HG03103 (cell line): ENCODE measurements at regions not wholly inside any gene's neighbourhood (a gene's known extent, or its start where the extent isn't known, plus 50 kb on each side); places are given as distances from the start of the nearest gene placed in this dataset.
A peak's percentile ranks its signal among the peaks of the same experiment; 100 is the strongest.

Experiments
- ATAC-seq: cut with Tn5 transposase; IDR thresholded peaks from one replicate; pipeline ENCODE4 v1.9.1; 2021; ENCODE audit warnings: low read depth; ENCODE audit not compliant: unreplicated experiment

DNA sequence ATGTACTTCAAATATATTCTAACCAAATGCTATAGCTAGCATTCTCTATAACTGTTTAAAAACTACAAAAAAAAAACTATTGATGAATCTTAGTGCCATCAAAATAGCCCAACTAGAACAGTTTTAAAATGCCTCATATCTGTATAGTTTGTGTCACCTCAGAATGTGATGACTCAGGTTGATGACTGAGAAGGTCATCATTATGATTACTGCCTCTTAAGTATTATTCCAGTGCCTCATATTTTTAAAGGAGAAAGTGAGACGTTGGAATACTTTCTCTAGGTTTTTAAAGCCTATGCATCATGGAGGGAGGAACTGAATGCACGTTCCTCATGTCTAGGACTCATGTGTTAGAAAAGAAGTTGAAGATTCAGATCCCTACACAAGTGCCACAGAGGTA, 88.2 kb downstream of the TMA16 start:
- ATAC-seq = no peak

DNA sequence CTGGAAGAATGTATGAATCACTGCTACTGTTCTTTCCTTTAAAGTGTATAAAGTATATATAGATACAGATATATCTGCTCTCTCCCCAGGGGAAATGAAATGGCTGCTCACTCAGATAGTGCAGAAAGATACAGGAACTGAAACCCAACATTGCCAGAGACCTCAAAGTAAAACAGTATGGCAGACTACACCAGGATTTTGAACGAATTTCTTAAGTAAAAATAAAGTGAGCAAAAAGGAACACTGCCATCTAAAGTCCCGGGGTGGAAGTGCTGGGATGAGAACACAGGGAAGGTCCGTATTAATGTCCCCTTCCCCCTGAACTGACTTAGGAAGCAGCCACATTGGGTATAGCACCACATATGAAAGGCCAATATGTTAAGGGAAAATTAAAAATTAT, 93.4 kb downstream of the TMA16 start:
- ATAC-seq = peak; percentile 59

DNA sequence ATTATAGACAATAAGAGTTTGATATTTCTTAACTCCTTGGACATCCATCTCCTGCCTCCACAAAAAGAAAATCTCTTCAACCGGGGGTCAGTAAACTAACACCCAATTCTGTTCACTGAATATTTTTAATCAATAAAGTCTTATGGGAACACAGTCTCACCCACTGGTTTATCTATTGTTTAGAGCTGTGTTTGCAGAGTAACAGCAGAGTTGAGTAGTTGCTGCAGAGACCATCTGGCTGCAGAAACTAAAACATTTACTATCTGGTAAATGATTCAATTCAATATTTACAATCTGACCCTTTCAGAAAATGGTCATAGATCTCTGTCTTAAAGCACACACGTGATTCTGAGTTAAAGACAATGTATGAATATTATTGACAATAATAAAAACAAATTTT, 94.0 kb downstream of the TMA16 start:
- no peak for ATAC-seq

GRCh38 chr4:163590103-163590502, 95.6 kb downstream of the TMA16 start:
- peak; percentile 25 for ATAC-seq

GRCh38 chr4:163590619-163591264, 96.3 kb downstream of the TMA16 start:
- no peak for ATAC-seq

GRCh38 chr4:163591614-163592020, 97.1 kb downstream of the TMA16 start:
- ATAC-seq = peak; percentile 74

- ATAC-seq = no peak
Observed at GRCh38 chr4:163592212-163592611, 97.7 kb downstream of the TMA16 start.

DNA sequence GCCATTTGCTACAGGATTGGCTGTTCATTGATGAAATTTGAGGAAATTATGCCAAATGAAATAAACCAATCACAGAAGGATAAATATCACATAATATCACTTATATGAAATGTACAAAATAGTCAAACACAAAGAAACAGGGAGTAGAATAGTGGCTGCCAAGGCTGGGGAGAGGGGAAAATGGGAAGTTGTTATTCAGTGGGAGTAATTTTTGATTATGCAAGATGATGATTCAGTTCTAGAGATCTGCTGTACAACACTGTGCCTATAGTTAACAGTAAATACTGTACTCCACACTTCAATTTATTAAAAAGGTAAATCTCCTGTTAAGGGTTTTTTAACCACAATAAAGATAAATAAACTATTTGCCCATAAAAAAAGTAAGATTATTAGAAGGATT, 101.1 kb downstream of the TMA16 start:
- ATAC-seq = no peak

DNA sequence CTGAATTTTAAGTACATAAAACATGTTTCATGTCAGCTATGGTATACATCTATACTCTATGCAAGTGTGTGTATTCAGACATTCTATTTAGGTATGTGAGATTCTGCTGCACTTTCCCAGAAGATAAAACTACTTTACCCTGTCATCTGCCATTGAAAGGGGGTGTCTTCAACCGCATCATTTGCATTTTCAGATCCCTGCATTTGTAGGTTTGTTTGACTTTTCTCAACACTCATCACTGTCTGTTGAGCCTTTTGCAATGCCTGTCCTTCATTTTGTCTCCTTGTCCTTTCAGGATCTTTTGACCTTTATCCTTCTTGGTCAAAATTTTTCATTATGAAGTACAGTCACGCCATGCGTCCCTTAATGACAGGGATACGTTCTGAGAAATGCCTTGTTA, 103.5 kb downstream of the TMA16 start:
- ATAC-seq = peak; percentile 72

GRCh38 chr4:163598489-163598888, 104.0 kb downstream of the TMA16 start:
- peak; percentile 31 for ATAC-seq

DNA sequence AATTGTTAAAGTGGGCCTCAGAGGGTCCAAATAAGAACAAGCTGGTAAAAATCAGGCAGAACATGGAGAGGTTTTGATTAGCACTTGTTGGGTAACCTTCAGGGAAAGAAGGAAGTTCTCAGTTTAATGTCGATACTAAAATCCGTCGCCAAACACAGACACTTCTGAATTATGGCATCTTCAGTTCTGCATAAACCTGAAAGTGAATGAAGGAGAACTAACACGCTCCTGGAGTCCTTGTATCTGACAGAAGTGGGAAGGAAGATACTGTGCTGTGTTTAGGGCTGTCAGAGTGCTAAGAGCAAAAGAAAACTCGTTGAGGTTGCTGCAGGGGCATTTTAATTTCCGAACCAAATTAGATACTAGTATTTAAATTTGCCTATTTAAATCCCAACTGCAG, 106.2 kb downstream of the TMA16 start:
- peak; percentile 37 for ATAC-seq

DNA sequence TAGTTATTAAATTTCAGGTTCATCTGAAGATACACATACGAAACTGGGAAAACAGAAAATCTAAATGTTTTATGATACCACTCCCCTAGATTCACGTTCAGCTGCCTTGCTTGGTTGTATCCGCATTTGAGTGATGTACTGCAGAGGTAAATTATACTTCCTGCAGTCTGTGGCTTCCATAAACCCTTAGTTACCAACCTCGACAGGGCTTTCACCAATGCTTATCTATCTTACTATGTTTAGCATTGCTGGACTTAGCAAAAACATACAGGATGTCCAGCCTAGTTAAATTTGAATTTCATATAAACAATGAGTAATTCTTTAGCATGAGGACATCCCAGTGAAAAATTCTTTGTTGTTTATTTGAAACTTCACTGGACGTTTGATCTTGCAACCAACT, 108.8 kb downstream of the TMA16 start:
- ATAC-seq = no peak

- no peak for ATAC-seq
Observed at GRCh38 chr4:163606896-163607691, 112.6 kb downstream of the TMA16 start.

GRCh38 chr4:163609019-163609418, 114.5 kb downstream of the TMA16 start:
- no peak for ATAC-seq

DNA sequence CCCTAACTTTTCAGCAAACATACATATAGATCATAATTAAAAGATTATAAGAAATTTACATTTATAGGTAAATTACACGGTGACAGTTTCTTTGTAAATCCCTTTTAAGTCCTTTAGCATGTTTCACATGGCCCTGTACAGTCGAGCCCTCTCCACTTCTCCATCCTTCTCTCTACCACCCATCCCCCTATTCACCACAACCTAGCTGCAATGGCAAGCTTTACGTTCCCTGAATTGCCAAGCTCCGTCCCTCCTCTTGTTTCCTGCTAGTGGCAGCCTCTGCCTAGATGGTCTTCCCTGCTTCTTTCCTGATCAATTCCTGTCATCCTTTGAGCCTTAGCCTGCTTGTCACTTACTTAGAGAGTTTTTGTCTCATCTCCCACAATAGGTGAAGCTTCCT, 116.2 kb downstream of the TMA16 start:
- no peak for ATAC-seq

DNA sequence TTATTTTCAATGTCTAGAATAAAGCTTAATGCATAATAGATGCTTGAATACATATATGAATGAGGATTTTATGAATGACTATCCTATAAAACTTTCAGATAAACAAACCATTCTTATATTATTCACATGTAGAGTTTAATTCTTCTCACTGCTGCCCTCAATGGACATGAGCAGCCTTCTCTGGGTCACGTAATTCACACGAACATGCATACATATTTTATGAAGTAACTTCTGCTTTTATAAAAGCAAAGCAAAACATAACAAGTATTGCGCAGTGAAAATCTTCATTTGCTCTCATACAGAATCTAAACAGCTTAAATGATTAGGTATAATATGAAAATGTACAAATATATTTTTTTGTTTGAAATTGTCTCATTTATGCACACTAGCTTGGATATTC, 116.7 kb downstream of the TMA16 start:
- ATAC-seq = no peak

DNA sequence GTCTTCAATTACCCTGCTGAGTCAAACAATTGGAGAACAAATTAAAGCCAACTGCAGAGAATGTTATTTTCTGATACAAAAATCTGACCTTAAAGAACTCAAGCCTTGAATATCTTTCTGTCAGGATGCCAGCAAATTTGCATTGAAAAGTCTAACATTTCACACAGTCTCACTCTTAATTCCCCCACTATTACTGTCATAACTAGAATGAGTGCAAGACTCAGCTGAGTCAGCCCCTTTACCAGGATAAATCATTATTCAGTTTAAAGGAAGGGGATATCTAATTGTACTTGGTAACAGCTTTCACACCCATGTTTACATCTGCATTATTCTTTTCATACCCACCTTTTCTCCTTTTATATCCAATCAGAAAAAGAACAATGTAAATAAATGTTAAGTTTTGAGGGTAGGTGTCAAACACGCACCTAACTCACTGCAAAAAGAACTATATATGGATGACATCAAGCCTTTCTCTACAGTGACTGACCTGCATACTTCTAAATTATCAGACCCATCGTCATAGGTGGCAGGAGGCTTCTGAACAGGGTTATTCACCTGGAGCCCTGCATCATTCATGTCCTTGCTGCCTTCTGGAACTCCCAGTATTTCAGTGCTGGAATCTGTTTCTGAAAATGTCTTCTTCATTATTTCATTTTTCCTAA, 117.4 kb downstream of the TMA16 start:
- peak; percentile 53 for ATAC-seq

DNA sequence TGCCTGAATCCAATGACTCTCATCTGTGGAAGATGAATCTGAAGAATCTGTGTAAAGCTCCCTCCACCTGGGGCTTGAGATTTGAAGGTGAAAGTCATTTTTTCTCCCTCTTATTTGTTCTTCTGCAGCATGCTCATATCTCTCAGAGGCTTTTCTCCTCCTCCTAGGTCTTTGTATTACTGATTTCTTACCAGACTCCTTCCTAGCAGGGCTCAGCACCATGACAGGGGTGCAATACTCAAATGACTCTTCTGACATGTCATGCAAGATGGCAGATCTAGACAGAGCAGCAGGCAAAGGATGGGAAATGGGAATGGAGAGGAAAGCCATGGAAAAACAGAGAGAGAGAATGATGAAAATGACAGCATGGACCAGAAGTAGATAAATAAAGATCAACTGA, 118.3 kb downstream of the TMA16 start:
- no peak for ATAC-seq

DNA sequence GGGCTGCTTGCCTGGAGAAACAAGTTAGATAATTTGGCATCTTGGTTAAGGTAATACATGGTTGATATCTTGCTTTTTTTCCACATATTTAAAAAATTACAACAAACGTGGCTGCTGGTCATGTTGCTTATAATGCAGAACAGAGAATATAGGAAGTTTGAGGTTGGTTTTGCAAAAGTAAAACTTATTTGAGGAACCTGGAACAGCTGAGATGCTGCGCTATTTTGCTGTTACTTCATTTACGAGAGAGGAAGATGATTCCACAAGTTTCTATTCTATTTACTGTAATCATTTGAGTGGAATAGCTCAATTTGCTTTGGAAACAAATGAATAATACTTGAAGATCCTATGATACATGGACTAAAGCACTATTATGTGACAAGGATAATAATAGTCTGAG, 118.9 kb downstream of the TMA16 start:
- ATAC-seq = no peak

GRCh38 chr4:163614866-163615265, 120.4 kb downstream of the TMA16 start:
- no peak for ATAC-seq

DNA sequence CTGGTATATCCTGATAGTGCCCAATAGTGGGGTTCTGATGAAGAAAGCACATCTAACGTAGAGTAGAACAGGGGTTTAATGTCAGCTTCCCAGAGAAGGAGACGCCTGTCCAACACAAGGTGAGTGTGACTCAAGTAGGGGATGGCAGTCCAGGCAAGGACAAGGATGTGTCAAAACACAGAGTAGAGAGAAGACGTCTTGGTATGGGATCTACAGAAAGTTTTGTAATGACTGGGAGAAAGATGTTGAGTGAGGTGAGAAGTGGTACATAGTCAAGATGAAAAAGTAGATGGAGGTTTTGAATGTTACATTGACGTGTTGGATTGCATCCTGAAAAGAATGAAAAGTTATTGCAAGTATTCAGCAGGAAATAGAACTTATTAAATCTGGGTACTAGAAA, 124.4 kb downstream of the TMA16 start:
- ATAC-seq = peak; percentile 46

DNA sequence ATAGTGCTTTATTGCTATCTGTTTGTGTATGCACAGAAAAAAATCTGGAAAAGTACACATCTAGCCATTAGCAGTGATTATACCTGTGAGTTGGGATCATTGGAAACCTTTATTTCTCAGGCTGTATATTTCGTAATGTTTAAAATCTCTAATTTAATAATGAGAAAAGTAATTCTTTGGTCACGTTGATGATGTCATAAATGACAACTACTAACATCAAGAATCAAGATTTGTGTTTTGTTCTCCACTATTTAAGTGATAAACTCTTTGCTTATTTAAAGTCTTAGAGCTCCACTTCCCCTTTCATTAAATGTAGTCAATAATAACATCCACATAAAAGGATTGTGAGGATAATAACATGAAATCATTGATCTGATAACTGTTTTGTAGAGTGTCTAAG, 126.2 kb downstream of the TMA16 start:
- no peak for ATAC-seq
